ENCODE measurements at regions not wholly inside any gene's neighbourhood (a gene's known extent, or its start where the extent isn't known, plus 50 kb on each side); places are given as distances from the start of the nearest gene placed in this dataset.

GRCh38 chr15:62879770-62880169, 162.8 kb upstream of the TPM1 start:
- DNase-seq (ENCODE audit: low read depth): no peak
- no peak overlapping the region for H3K4me3 ChIP-seq (ENCODE audit: control insufficient read depth, low read depth, low read length)
- no peak for TF ChIP-seq CTCF (conservative IDR thresholded peaks at IDR 0.05; ENCODE audit: control insufficient read depth, insufficient read depth, low read depth, low read length)

GRCh38 chr15:62880278-62880677, 162.3 kb upstream of the TPM1 start:
- peak; percentile 38 for DNase-seq (ENCODE audit: low read depth)
- no peak overlapping the region for H3K4me3 ChIP-seq (ENCODE audit: control insufficient read depth, low read depth, low read length)
- no peak for TF ChIP-seq CTCF (conservative IDR thresholded peaks at IDR 0.05; ENCODE audit: control insufficient read depth, insufficient read depth, low read depth, low read length)

GRCh38 chr15:62881056-62881455, 161.5 kb upstream of the TPM1 start:
- TF ChIP-seq CTCF (conservative IDR thresholded peaks at IDR 0.05; ENCODE audit: control insufficient read depth, insufficient read depth, low read depth, low read length): no peak
- no peak for DNase-seq (ENCODE audit: low read depth)
- H3K4me3 ChIP-seq (ENCODE audit: control insufficient read depth, low read depth, low read length): no peak overlapping the region

- peak; percentile 82 for DNase-seq (ENCODE audit: low read depth)
- TF ChIP-seq CTCF (conservative IDR thresholded peaks at IDR 0.05; ENCODE audit: control insufficient read depth, insufficient read depth, low read depth, low read length): no peak
- H3K4me3 ChIP-seq (ENCODE audit: control insufficient read depth, low read depth, low read length): no peak overlapping the region
Observed at GRCh38 chr15:62883938-62884479, 158.5 kb upstream of the TPM1 start.

- no peak for TF ChIP-seq CTCF (conservative IDR thresholded peaks at IDR 0.05; ENCODE audit: control insufficient read depth, insufficient read depth, low read depth, low read length)
- DNase-seq (ENCODE audit: low read depth): peak; percentile 62
- no peak overlapping the region for H3K4me3 ChIP-seq (ENCODE audit: control insufficient read depth, low read depth, low read length)
Observed at GRCh38 chr15:62886431-62887071, 156.0 kb upstream of the TPM1 start.

- no peak overlapping the region for H3K4me3 ChIP-seq (ENCODE audit: control insufficient read depth, low read depth, low read length)
- DNase-seq (ENCODE audit: low read depth): peak; percentile 74
- no peak for TF ChIP-seq CTCF (conservative IDR thresholded peaks at IDR 0.05; ENCODE audit: control insufficient read depth, insufficient read depth, low read depth, low read length)
Observed at GRCh38 chr15:62887113-62887570, 155.4 kb upstream of the TPM1 start.
